OCI-LY7 (cell line): ENCODE measurements at regions not wholly inside any gene's neighbourhood (a gene's known extent, or its start where the extent isn't known, plus 50 kb on each side); places are given as distances from the start of the nearest gene placed in this dataset.

Source experiments
- CTCF ChIP-seq: fragments of 200-600 bp; sonication (generic); conservative IDR thresholded peaks from 2 replicates; pipeline ENCODE4 v1.5.1; 2014; ENCODE audit warnings: mild to moderate bottlenecking, antibody characterized with exemption, low read length, moderate library complexity, mixed read lengths
- EZH2phosphoT487 ChIP-seq: fragments of 200-600 bp; sonication (generic); IDR thresholded peaks from 2 replicates; pipeline ENCODE4 v1.6.1; 2018; ENCODE audit warnings: low read depth, borderline replicate concordance, mild to moderate bottlenecking, mixed run types, antibody characterized with exemption, low read length, moderate library complexity, mixed read lengths

- TF ChIP-seq CTCF = no peak
- TF ChIP-seq EZH2phosphoT487 = no peak
These were observed 93.7 kb upstream of the MAGI2 start for GRCh38 chr7:79547132-79547531.
